Right lobe of liver (tissue), 6 donors: ENCODE measurements at regions not wholly inside any gene's neighbourhood (a gene's known extent, or its start where the extent isn't known, plus 50 kb on each side); places are given as distances from the start of the nearest gene placed in this dataset.
A peak's percentile ranks its signal among the peaks of the same experiment; 100 is the strongest.

Experiments used
- ATAC-seq, 4 donors: fragments of 200-7000 bp; cut with Tn5 transposase; one replicate each; pipeline ENCODE4 v1.9.1; 2020; ENCODE audit warnings: mild to moderate bottlenecking in 4 of 4, moderate library complexity in 4 of 4
- DNase-seq, 3 donors: peaks; one replicate each; pipeline ENCODE4 v3.0.0-alpha.2; 2020
- H3K27ac ChIP-seq, 3 donors: fragments of 200-600 bp; one replicate each; pipeline ENCODE4 v1.8.0; 2022
- H3K27me3 ChIP-seq, 2 donors: fragments of 200-600 bp; one replicate each; pipeline ENCODE4 v1.8.0; 2022
- H3K36me3 ChIP-seq, 4 donors: fragments of 200-600 bp; sonication (generic) in 1 of 4; one replicate each; pipeline versions ENCODE4 v1.5.1 to v1.8.0; 2017 to 2022; ENCODE audit warnings: control low read depth in 1 of 4
- H3K4me1 ChIP-seq, 4 donors: fragments of 200-600 bp; sonication (generic) in 1 of 4; one replicate each; pipeline versions ENCODE4 v1.5.1 to v1.8.0; 2017 to 2022; ENCODE audit warnings: control low read depth in 1 of 4
- H3K4me3 ChIP-seq, 3 donors: fragments of 200-600 bp; one replicate each; pipeline ENCODE4 v1.8.0; 2022
- H3K9me3 ChIP-seq, 4 donors: fragments of 200-600 bp; sonication (generic) in 1 of 4; one replicate each; pipeline versions ENCODE4 v1.5.1 to v1.8.0; 2017 to 2022; ENCODE audit warnings: control low read depth in 1 of 4
- POLR2A ChIP-seq: fragments of 450-650 bp; IDR thresholded peaks from one replicate; pipeline ENCODE4 v1.6.1; 2017; ENCODE audit warnings: antibody characterized with exemption, mild to moderate bottlenecking
- WGBS: methylation state at CpG from one replicate; pipeline ENCODE4 v1.1.6; 2018; ENCODE audit warnings: low coverage, low lambda C conversion rate; ENCODE audit not compliant: insufficient coverage; ENCODE audit errors: missing lambda C conversion rate; 5-methylcytosine and 5-hydroxymethylcytosine counted together
- intact Hi-C, 2 donors: fragments of 100-400 bp; cut with DNase I; formaldehyde crosslinking; loops; one replicate each; pipeline versions ENCODE4 v1.11.2 to v1.14.1; 2022
- TF ChIP-seq, protein P1 (sequence below), 4 donors: fragments of 200-600 bp in 3 of 4; fragments of 450-650 bp in 1 of 4; IDR thresholded peaks; one replicate each; pipeline versions ENCODE4 v1.5.1 to v1.8.0; 2016 to 2022; ENCODE audit warnings: antibody characterized with exemption in 4 of 4, mild to moderate bottlenecking in 2 of 4
- donor health status: DM: no; HTN: yes; CAD: no.
- donor health status: DM: no; HTN: no; CAD: no.
- donor health status: DM: no; HTN: no; CAD: no.
- donor health status: DM: no; HTN: yes; CAD: no.
- donor health status: DM: no; HTN: yes; CAD: no.

GRCh38 chr5:28523888-28524635, 1485.7 kb upstream of the CDH9 start:
- Histone ChIP-seq H3K27me3 (no peaks in the 10 kb centered on the region), H3K4me3 (no peak overlapping the region), H3K36me3 (no peaks in the 10 kb centered on the region), H3K4me1 (no peaks in the 10 kb centered on the region), H3K27ac (no peak overlapping the region), H3K9me3 (no peaks in the 10 kb centered on the region)
- WGBS, result 59% methylated on average over 4 of the region's 4 CpGs
- peak in 2 of 4 donors; percentile 11 to 38 for ATAC-seq
- TF ChIP-seq, protein P1, sequence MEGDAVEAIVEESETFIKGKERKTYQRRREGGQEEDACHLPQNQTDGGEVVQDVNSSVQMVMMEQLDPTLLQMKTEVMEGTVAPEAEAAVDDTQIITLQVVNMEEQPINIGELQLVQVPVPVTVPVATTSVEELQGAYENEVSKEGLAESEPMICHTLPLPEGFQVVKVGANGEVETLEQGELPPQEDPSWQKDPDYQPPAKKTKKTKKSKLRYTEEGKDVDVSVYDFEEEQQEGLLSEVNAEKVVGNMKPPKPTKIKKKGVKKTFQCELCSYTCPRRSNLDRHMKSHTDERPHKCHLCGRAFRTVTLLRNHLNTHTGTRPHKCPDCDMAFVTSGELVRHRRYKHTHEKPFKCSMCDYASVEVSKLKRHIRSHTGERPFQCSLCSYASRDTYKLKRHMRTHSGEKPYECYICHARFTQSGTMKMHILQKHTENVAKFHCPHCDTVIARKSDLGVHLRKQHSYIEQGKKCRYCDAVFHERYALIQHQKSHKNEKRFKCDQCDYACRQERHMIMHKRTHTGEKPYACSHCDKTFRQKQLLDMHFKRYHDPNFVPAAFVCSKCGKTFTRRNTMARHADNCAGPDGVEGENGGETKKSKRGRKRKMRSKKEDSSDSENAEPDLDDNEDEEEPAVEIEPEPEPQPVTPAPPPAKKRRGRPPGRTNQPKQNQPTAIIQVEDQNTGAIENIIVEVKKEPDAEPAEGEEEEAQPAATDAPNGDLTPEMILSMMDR (IDR thresholded peaks at IDR 0.05), result no peak
- no peak for TF ChIP-seq POLR2A
- intact Hi-C loops, result no loop called here
- no peak for DNase-seq

DNA sequence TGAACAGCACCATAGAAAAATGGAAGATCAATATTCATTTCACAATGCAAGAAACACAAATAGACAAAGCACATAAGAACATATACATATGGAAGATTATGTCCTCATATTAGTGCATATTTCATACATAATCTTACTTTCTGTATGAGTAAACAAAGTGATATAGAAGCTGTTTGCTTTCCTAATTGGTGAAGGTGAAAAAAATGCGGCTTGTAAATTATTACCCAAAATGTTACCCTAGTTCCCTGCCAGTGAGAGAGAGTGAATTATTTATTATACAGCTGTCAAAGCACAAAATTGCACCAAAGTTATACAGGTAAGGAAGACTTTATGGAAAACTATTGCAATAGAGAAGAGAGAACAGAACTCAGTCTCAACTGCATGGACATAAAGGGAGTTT, 1485.0 kb upstream of the CDH9 start:
- no peaks in the 10 kb centered on the region for H3K36me3 ChIP-seq
- no peak overlapping the region for H3K27ac ChIP-seq
- 73% methylated on average over 1 of the region's 1 CpG for WGBS

DNA sequence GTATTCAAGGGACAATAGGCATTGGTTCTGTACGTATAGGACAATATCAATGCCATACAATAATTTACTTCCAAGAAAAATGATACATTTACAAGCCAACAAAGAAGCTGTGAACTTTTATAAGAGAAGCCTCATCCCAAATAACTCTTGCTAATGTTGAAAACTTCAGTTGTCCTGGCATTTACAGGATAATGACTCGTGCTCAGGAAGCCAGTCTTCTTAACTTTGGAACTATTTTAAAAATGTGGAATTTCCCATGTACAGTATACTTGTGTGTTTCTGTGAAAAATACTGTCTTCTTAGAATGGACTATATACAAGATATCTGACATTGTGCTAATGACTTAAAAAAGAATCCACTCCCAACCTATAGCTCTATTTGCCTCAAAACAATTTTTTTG, 1479.3 kb upstream of the CDH9 start:
- no peak for DNase-seq
- 35% methylated on average over 2 of the region's 2 CpGs for WGBS
- no peak for TF ChIP-seq POLR2A
- TF ChIP-seq, protein P1 (IDR thresholded peaks at IDR 0.05), result no peak

More for the DNA sequence above, 1485.0 kb upstream of the CDH9 start:
- H3K9me3 ChIP-seq, result no peaks in the 10 kb centered on the region
- TF ChIP-seq, protein P1 (IDR thresholded peaks at IDR 0.05), result no peak
- TF ChIP-seq POLR2A, result no peak
- intact Hi-C loops, result no loop called here
- H3K4me3 ChIP-seq, result no peak overlapping the region
- H3K4me1 ChIP-seq, result no peaks in the 10 kb centered on the region
- H3K27me3 ChIP-seq, result no peaks in the 10 kb centered on the region
- ATAC-seq (no peak), DNase-seq (no peak)

GRCh38 chr5:28516722-28517121, 1478.3 kb upstream of the CDH9 start:
- no peak for DNase-seq
- Histone ChIP-seq H3K9me3 (no peaks in the 10 kb centered on the region), H3K36me3 (no peaks in the 10 kb centered on the region), H3K4me3 (no peak overlapping the region), H3K27me3 (no peaks in the 10 kb centered on the region), H3K4me1 (no peaks in the 10 kb centered on the region), H3K27ac (no peak overlapping the region)
- TF ChIP-seq POLR2A, result no peak
- TF ChIP-seq, protein P1 (IDR thresholded peaks at IDR 0.05), result no peak
- WGBS, result 16% methylated on average over 4 of the region's 4 CpGs
- ATAC-seq, result no peak
- intact Hi-C loops, result no loop called here

More for the DNA sequence above, 1479.3 kb upstream of the CDH9 start:
- Histone ChIP-seq H3K4me3 (no peak overlapping the region), H3K27ac (no peak overlapping the region), H3K9me3 (no peaks in the 10 kb centered on the region), H3K27me3 (no peaks in the 10 kb centered on the region), H3K4me1 (no peaks in the 10 kb centered on the region), H3K36me3 (no peaks in the 10 kb centered on the region)
- intact Hi-C loops, result no loop called here
- no peak for ATAC-seq
